NB4 (cell line): ENCODE measurements at regions not wholly inside any gene's neighbourhood (a gene's known extent, or its start where the extent isn't known, plus 50 kb on each side); places are given as distances from the start of the nearest gene placed in this dataset.
A peak's percentile ranks its signal among the peaks of the same experiment; 100 is the strongest.

Experiments
- DNase-seq: peaks from one replicate; pipeline ENCODE4 v3.0.0; 2010; ENCODE audit warnings: low read depth
- H3K4me3 ChIP-seq: one replicate; pipeline ENCODE4 v1.5.1; 2011; ENCODE audit warnings: mild to moderate bottlenecking, low read depth, low read length, moderate library complexity
- MYC ChIP-seq: IDR thresholded peaks from 2 replicates; pipeline ENCODE4 v1.6.1; 2011; ENCODE audit warnings: low read depth, low read length
- POLR2A ChIP-seq: IDR thresholded peaks from 2 replicates; pipeline ENCODE4 v1.6.1; 2011; ENCODE audit warnings: mild to moderate bottlenecking; ENCODE audit not compliant: insufficient read length; ENCODE audit errors: extremely low read depth
- TF ChIP-seq, protein P1 (sequence below): IDR thresholded peaks from one replicate; pipeline ENCODE4 v1.5.1; 2012; ENCODE audit warnings: low read depth, low read length
- TF ChIP-seq, protein P2 (sequence below): IDR thresholded peaks from 2 replicates; pipeline ENCODE4 v1.6.1; 2011; ENCODE audit warnings: low read depth, low read length

DNA sequence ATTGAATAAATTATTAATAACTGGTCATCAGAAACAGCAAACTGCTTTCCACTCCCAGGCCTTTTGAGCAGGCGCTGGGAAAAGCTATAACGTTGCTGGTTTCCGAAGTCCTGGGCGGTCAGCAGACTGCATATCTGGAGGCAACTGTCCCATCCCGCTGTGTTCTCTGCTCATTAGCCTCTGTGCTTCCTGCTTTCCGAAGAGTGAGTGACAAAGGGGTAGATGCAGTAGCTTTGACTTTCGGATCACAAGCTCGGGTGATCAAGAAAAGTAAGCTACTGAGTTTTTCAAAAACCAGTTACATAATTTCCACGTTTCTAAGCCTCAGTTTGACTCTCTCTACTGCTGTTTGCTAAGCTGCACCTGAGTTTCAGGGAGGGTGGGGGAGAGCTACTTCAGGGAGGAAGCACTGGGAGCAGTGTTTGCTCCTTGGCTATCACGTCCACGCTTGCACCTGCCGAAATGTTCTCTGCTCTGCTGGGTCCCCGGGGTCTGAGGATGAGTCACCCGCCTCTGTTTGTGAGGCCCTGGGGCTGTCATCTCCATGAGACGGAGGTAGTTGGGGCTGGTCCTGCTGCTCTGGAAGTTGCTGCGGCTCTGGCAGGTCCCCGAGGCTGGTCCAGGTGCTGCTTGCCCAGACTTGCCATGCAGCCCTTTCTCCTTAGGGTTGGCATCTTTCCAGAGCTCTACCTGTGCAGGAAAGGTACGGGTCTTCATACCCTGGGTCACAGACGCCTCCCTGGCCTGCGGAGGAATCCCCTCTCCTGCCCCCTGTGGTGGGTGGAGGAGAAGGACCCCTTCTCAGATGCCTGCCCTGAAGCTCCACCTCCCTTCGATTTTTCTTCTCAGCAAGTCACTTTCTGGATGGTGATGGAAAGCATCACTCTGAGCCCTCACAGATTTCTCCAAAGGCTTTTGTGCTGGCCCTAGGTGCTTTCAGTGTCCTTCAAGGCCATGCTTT, 220.0 kb downstream of the QKI start:
- no peak for TF ChIP-seq POLR2A
- no peak overlapping the region for H3K4me3 ChIP-seq
- DNase-seq = peak; percentile 39

- no peak for DNase-seq
- no peak overlapping the region for H3K4me3 ChIP-seq
- no peak for TF ChIP-seq MYC
- TF ChIP-seq POLR2A = no peak
- TF ChIP-seq, protein P1, sequence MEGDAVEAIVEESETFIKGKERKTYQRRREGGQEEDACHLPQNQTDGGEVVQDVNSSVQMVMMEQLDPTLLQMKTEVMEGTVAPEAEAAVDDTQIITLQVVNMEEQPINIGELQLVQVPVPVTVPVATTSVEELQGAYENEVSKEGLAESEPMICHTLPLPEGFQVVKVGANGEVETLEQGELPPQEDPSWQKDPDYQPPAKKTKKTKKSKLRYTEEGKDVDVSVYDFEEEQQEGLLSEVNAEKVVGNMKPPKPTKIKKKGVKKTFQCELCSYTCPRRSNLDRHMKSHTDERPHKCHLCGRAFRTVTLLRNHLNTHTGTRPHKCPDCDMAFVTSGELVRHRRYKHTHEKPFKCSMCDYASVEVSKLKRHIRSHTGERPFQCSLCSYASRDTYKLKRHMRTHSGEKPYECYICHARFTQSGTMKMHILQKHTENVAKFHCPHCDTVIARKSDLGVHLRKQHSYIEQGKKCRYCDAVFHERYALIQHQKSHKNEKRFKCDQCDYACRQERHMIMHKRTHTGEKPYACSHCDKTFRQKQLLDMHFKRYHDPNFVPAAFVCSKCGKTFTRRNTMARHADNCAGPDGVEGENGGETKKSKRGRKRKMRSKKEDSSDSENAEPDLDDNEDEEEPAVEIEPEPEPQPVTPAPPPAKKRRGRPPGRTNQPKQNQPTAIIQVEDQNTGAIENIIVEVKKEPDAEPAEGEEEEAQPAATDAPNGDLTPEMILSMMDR = no peak
- TF ChIP-seq, protein P2, sequence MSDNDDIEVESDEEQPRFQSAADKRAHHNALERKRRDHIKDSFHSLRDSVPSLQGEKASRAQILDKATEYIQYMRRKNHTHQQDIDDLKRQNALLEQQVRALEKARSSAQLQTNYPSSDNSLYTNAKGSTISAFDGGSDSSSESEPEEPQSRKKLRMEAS = no peak
Observed at GRCh38 chr6:163630991-163631390, 216.5 kb downstream of the QKI start.

DNA sequence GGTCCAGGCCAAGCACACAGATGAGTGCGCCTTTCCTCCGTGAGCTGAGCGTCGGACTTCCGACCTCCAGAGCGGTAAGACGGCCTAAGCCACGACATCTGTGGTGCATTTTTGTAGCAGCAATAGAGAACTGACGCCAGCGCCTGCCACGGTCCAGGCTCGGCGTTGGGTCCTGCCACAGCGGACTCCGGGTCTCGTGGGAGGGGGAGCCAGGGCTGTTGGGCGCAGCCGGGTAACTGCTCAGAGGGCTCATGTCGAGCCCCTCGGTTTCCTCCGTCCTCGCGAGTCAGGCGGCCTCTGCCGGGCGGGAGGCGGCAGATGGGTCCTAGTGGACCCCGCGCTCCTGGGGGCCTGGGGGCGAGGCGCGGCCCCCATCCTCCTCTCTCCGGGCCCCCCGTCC, 216.1 kb downstream of the QKI start:
- no peak for DNase-seq

GRCh38 chr6:163630096-163630495, 215.6 kb downstream of the QKI start:
- TF ChIP-seq MYC = no peak
- TF ChIP-seq, protein P1 = no peak
- TF ChIP-seq POLR2A = no peak
- TF ChIP-seq, protein P2 = no peak
- no peak for DNase-seq
- H3K4me3 ChIP-seq = no peak overlapping the region

More for the DNA sequence above, 216.1 kb downstream of the QKI start:
- no peak overlapping the region for H3K4me3 ChIP-seq
- TF ChIP-seq POLR2A = no peak
- TF ChIP-seq, protein P2 = no peak
- TF ChIP-seq, protein P1 = no peak
